BJ (cell line): ENCODE measurements at regions not wholly inside any gene's neighbourhood (a gene's known extent, or its start where the extent isn't known, plus 50 kb on each side); places are given as distances from the start of the nearest gene placed in this dataset.

Experiments
- CTCF ChIA-PET: fragments of 350-600 bp; formaldehyde crosslinking; extraction: SDS; loops from one replicate; lab custom pipeline; 2021; ENCODE audit warnings: antibody characterized with exemption, inconsistent platforms; lab: Yijun Ruan, JAX
- POLR2A ChIA-PET: fragments of 300-600 bp; sonication (Branson Sonifier 250); formaldehyde crosslinking; extraction: SDS; loops from one replicate; lab custom pipeline; 2021; ENCODE audit warnings: antibody characterized with exemption; lab: Charles Lee
- DNase-seq: peaks from one replicate; pipeline ENCODE4 v3.0.0-alpha.2; 2011; ENCODE audit warnings: low read depth
- H3K27me3 ChIP-seq: 2 replicates; pipeline ENCODE4 v1.6.0; 2011; ENCODE audit warnings: low read length; ENCODE audit not compliant: control insufficient read depth, insufficient read depth
- H3K36me3 ChIP-seq: 2 replicates; pipeline ENCODE4 v1.5.1; 2011; ENCODE audit warnings: low read length; ENCODE audit not compliant: control insufficient read depth, insufficient read depth
- H3K4me3 ChIP-seq: 2 replicates; pipeline ENCODE4 v1.5.1; 2011; ENCODE audit warnings: low read depth, mild to moderate bottlenecking, control low read depth, low read length
- CTCF ChIP-seq: IDR thresholded peaks from 2 replicates; pipeline ENCODE4 v1.5.1; 2011; ENCODE audit warnings: low read depth, mild to moderate bottlenecking, control low read depth, inconsistent platforms, low read length, moderate library complexity; ENCODE audit not compliant: insufficient read depth

GRCh38 chr18:28398471-28398870 lies 221.5 kb upstream of the CDH2 start:
- no peaks in the 10 kb centered on the region for H3K27me3 ChIP-seq
- H3K4me3 ChIP-seq: no peak overlapping the region
- DNase-seq: no peak
- no peak for TF ChIP-seq CTCF
- POLR2A ChIA-PET: no interaction called here
- no peaks in the 10 kb centered on the region for H3K36me3 ChIP-seq
- CTCF ChIA-PET: interaction anchor here (1.0 kb wide), 2 partner anchors 16 to 713 kb away, joined by 3 read pairs; no protein-coding TSS in a partner anchor

- ChIA-PET POLR2A (no interaction called here), CTCF (no interaction called here)
- Histone ChIP-seq H3K4me3 (no peak overlapping the region), H3K36me3 (no peaks in the 10 kb centered on the region), H3K27me3 (no peaks in the 10 kb centered on the region)
- DNase-seq: no peak
- no peak for TF ChIP-seq CTCF
Observed at GRCh38 chr18:28390022-28390421, 213.1 kb upstream of the CDH2 start.

GRCh38 chr18:28382215-28382879 lies 205.4 kb upstream of the CDH2 start:
- POLR2A ChIA-PET: no interaction called here
- Histone ChIP-seq H3K27me3 (no peaks in the 10 kb centered on the region), H3K4me3 (no peak overlapping the region), H3K36me3 (no peaks in the 10 kb centered on the region)
- no peak for TF ChIP-seq CTCF
- DNase-seq: no peak
- CTCF ChIA-PET: no interaction called here

GRCh38 chr18:28372186-28372585 lies 195.3 kb upstream of the CDH2 start:
- no peaks in the 10 kb centered on the region for H3K36me3 ChIP-seq
- CTCF ChIA-PET: no interaction called here
- peak; percentile 25 for DNase-seq
- H3K27me3 ChIP-seq: no peaks in the 10 kb centered on the region
- POLR2A ChIA-PET: interaction anchor here (0.6 kb wide), 1 partner anchor 13 kb away, joined by 3 read pairs; no protein-coding TSS in a partner anchor
- TF ChIP-seq CTCF: no peak
- no peak overlapping the region for H3K4me3 ChIP-seq

GRCh38 chr18:28366676-28367075 lies 189.7 kb upstream of the CDH2 start:
- no peak for TF ChIP-seq CTCF

More at GRCh38 chr18:28366676-28367075, 189.7 kb upstream of the CDH2 start:
- POLR2A ChIA-PET: no interaction called here
- CTCF ChIA-PET: no interaction called here
- no peak for DNase-seq
- no peaks in the 10 kb centered on the region for H3K36me3 ChIP-seq
- H3K27me3 ChIP-seq: no peaks in the 10 kb centered on the region
- H3K4me3 ChIP-seq: no peak overlapping the region
